ENCODE measurements at regions not wholly inside any gene's neighbourhood (a gene's known extent, or its start where the extent isn't known, plus 50 kb on each side); places are given as distances from the start of the nearest gene placed in this dataset.

- Histone ChIP-seq H2BK5ac (ENCODE audit: low read depth, low read length) (no peak overlapping the region), H2BK20ac (ENCODE audit: low read length) (no peak overlapping the region), H3K27ac (ENCODE audit: low read depth, low read length) (no peak overlapping the region), H2AK5ac (ENCODE audit: low read depth, low read length) (no peak overlapping the region), H3K23ac (ENCODE audit: insufficient read length) (no peak overlapping the region), H3K9me3 (ENCODE audit: insufficient read depth in 2 of 2, low read depth in 1 of 2, low read length in 1 of 2) (no peaks in the 10 kb centered on the region), H3K23me2 (ENCODE audit: low read depth, low read length) (no peaks in the 10 kb centered on the region), H3K36me3 (ENCODE audit: control insufficient read depth in 2 of 4, insufficient read depth in 4 of 4, low read length in 3 of 4) (no peaks in the 10 kb centered on the region), H3K4me2 (ENCODE audit: insufficient read depth in 1 of 2, low read depth in 2 of 2, low read length in 2 of 2) (no peak overlapping the region), H3K27me3 (replicated peaks in 1 of 4; ENCODE audit: control insufficient read depth in 3 of 4, extremely low read depth in 1 of 4, insufficient read depth in 3 of 4, low read length in 3 of 4) (no peaks in the 10 kb centered on the region), H3K4me3 (ENCODE audit: extremely low read depth in 1 of 4, insufficient read depth in 2 of 4, low read depth in 3 of 4, low read length in 4 of 4) (no peak overlapping the region), H3K18ac (ENCODE audit: extremely low read depth, low read length) (no peak overlapping the region), H3K14ac (ENCODE audit: insufficient read length) (no peak overlapping the region), H2AFZ (ENCODE audit: low read length) (no peak overlapping the region), H3K56ac (replicated peaks; ENCODE audit: insufficient read length, low read depth, low read length) (no peak overlapping the region), H3K4ac (replicated peaks; ENCODE audit: insufficient read length, low read depth, low read length) (no peak overlapping the region), H3K79me1 (ENCODE audit: low read depth, low read length) (no peaks in the 10 kb centered on the region), H2BK12ac (ENCODE audit: low read depth, low read length) (no peak overlapping the region), H3K4me1 (replicated peaks in 1 of 4; ENCODE audit: control insufficient read depth in 3 of 4, insufficient read depth in 4 of 4, low read length in 3 of 4) (no peaks in the 10 kb centered on the region), H4K8ac (ENCODE audit: extremely low read depth, insufficient read depth, low read length) (no peak overlapping the region), H2BK15ac (ENCODE audit: low read length) (no peak overlapping the region), H4K91ac (replicated peaks; ENCODE audit: insufficient read length, low read length) (no peak overlapping the region), H3K9ac (replicated peaks in 1 of 4; ENCODE audit: extremely low read depth in 1 of 4, low read depth in 3 of 4, low read length in 3 of 4) (no peak overlapping the region), H4K5ac (ENCODE audit: insufficient read length, low read depth, low read length) (no peak overlapping the region), H2BK120ac (replicated peaks; ENCODE audit: low read depth, low read length) (no peak overlapping the region), H3K79me2 (ENCODE audit: control insufficient read depth in 1 of 2, insufficient read depth in 2 of 2, low read length in 2 of 2) (no peaks in the 10 kb centered on the region), H4K20me1 (replicated peaks in 1 of 2; ENCODE audit: control insufficient read depth in 1 of 2, insufficient read depth in 2 of 2, low read length in 2 of 2) (no peaks in the 10 kb centered on the region)
- ChIA-PET CTCF (ENCODE audit: partially characterized antibody) (interaction anchor here (0.6 to 1.7 kb wide), 11 partner anchors 8 to 1073 kb away, joined by 3 to 8 read pairs (median 3); no protein-coding TSS in a partner anchor), POLR2A (ENCODE audit: partially characterized antibody) (interaction anchor here (0.6 to 1.6 kb wide), 2 partner anchors 11 to 51 kb away, joined by 3 read pairs; no protein-coding TSS in a partner anchor)
- 78% methylated on average over 1 of the region's 1 CpG; no CpG with 5 or more reads in 1 of the 2 experiments for WGBS, 2 experiments (ENCODE audit: extremely low coverage in 1 of 2, insufficient coverage in 1 of 2, insufficient read length in 1 of 2, insufficient replicate concordance in 2 of 2, low coverage in 1 of 2, low lambda C conversion rate in 2 of 2, missing lambda C conversion rate in 1 of 2)
- DNase-seq (ENCODE audit: low read depth in 1 of 2, low spot score in 2 of 2) (no peak), FAIRE-seq (no peak)
- no peak for TF ChIP-seq TBP (IDR thresholded peaks at IDR 0.05; ENCODE audit: low read depth, low read length)
- TF ChIP-seq HDAC6 (IDR thresholded peaks at IDR 0.05; ENCODE audit: low read depth, low read length), result no peak
- no peak for TF ChIP-seq ZNF274 (IDR thresholded peaks at IDR 0.05; ENCODE audit: borderline replicate concordance, extremely low read depth, low read length)
- TF ChIP-seq SIRT6 (IDR thresholded peaks at IDR 0.05; ENCODE audit: low read length), result no peak
Measured at GRCh38 chr13:55516610-55517009, 1624.1 kb upstream of the PRR20A start.

Data from H1 (cell line).